HG03342 (cell line): ENCODE measurements at regions not wholly inside any gene's neighbourhood (a gene's known extent, or its start where the extent isn't known, plus 50 kb on each side); places are given as distances from the start of the nearest gene placed in this dataset.
"Not testable (repeated sequence)": the region's sequence is repeated elsewhere in the genome, so short reads cannot be mapped to it uniquely, and the experiment has no call there.

ENCODE experiments used
- ATAC-seq: cut with Tn5 transposase; IDR thresholded peaks from one replicate; pipeline ENCODE4 v1.9.1; 2021; ENCODE audit warnings: mild to moderate bottlenecking, moderate library complexity; ENCODE audit not compliant: unreplicated experiment

DNA sequence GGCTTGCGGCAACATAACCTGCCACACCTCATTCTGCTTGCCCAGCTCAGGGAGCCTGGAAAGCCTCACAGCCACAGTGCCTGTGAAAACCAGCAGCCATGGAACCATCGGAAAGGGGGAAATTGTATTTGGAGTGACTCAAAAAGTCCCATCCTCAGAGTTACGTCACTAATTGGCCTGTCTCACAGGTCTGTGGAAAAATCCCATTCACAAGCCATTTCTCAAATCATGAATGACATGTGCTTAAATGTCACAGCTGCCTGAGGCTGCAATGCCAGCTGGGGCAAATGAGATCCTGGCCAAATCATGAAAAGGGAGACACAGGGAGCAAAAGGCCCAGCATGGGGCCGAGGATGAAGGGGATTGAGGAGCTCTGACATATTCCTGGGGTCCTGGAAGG lies 486.9 kb upstream of the RAB6C start:
- no peak for ATAC-seq

DNA sequence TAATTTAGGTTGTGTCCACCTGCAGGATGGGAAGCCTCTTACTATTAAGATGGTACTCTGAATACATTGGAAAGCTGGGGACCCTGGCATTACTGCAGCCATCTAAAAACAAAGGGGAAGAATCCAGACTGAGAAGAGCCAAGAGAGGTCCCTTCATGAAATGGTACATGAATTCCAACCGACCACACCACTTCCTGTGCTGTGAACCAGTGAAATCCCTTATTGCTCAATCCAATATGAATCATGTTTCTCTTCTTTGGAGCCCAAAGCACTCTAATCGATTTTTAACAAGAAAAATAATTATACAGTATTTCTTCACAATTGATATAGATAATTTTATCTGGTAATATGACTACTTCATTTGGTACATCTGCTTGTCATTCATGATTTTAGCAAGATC lies 479.7 kb upstream of the RAB6C start:
- ATAC-seq: no peak

- ATAC-seq: no peak
Observed at GRCh38 chr2:129502781-129503180, 476.7 kb upstream of the RAB6C start.

- no peak for ATAC-seq
Observed at GRCh38 chr2:129504646-129505045, 474.8 kb upstream of the RAB6C start.

GRCh38 chr2:129518937-129519336 lies 460.5 kb upstream of the RAB6C start:
- no peak for ATAC-seq

DNA sequence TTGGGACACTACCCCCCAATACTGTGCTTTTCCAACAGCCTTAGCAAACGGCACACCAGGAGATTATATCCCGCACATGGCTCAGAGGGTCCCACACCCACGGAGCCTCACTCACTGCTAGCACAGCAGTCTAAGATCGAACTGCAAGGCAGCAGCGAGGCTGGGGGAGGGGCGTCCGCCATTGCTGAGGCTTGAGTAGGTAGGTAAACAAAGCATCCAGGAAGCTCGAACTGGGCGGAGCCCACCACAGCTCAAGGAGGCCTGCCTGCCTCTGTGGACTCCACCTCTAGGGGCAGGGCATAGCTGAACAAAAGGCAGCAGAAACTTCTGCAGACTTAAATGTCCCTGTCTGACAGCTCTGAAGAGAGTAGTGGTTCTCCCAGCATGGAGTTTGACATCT lies 447.3 kb upstream of the RAB6C start:
- not testable (repeated sequence) for ATAC-seq

GRCh38 chr2:129548880-129549279 lies 430.6 kb upstream of the RAB6C start:
- no peak for ATAC-seq

- no peak for ATAC-seq
Observed at GRCh38 chr2:129550536-129550935, 428.9 kb upstream of the RAB6C start.

DNA sequence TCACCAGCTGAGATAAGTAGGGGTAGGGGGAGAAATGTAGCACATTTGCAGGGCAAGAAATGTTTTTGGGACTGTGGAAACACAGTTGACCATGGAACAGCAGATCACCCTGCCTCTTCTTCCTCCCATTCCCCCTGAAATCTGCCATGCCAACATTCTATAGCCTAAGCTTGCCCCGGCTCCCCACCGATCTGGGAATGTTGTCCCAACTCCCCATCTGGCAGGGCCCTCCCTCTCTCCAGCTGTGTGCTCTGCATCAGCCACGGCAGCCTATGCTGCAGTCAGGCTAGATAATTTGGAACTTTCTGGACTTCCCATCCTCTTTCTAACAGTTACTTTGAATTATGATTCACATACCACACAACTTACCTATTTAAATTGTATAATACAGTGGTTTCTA lies 425.1 kb upstream of the RAB6C start:
- no peak for ATAC-seq

DNA sequence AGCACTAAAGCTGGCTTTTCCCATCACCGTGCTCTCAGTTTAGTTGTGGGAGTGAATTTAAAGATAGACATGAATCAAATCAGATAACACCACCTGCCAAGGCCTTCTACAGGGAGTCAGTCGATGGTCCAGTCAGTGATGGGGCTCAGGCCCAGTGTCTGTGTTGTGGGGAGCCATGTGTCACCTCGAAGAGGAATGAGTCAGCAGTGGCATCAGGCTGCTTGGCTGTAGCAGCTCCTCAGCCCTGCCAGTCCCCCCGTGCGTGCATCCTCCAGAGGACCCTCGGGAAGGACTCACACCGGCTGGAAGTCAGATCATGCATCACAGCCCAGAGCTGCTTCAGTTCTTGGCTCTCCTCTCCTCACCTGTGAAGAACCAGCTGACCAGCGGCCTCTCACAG lies 420.4 kb upstream of the RAB6C start:
- no peak for ATAC-seq

GRCh38 chr2:129565551-129566109 lies 413.8 kb upstream of the RAB6C start:
- ATAC-seq: no peak

DNA sequence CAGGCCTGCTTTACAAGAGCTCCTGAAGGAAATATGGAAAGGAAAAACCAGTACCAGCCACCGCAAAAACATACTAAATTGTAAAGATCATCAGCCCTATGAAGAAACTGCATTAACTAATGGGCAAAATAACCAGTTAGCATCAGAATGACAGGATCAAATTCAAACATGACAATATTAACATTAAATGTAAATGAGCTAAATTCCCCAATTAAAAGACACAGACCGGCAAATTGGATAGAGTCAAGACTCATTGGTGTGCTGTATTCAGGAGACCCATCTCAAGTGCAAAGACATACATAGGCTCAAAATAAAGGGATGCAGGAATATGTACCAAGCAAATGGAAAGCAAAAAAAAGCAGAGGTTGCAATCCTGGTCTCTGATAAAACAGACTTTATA lies 408.7 kb upstream of the RAB6C start:
- not testable (repeated sequence) for ATAC-seq

GRCh38 chr2:129575431-129575830 lies 404.0 kb upstream of the RAB6C start:
- ATAC-seq: no peak

GRCh38 chr2:129575880-129576279 lies 403.6 kb upstream of the RAB6C start:
- no peak for ATAC-seq

- no peak for ATAC-seq
Observed at GRCh38 chr2:129580001-129580400, 399.5 kb upstream of the RAB6C start.

DNA sequence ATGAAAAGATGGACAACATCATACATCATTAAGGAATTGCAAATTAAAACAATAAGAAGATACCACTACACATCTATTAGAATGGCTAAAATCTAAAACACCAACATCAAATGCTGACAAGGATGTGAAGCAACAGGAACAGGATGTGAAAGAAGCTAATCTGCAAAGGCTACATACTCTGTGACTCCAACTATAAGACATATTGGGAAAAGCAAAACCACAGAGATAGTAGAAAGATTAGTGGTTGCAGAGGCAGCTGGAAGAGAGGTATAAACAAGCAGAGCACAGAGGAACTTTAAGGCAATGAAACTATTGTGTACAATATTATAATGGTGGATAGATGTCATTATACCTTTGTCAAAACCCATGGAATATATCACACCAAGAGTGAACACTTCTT lies 393.7 kb upstream of the RAB6C start:
- ATAC-seq: no peak

DNA sequence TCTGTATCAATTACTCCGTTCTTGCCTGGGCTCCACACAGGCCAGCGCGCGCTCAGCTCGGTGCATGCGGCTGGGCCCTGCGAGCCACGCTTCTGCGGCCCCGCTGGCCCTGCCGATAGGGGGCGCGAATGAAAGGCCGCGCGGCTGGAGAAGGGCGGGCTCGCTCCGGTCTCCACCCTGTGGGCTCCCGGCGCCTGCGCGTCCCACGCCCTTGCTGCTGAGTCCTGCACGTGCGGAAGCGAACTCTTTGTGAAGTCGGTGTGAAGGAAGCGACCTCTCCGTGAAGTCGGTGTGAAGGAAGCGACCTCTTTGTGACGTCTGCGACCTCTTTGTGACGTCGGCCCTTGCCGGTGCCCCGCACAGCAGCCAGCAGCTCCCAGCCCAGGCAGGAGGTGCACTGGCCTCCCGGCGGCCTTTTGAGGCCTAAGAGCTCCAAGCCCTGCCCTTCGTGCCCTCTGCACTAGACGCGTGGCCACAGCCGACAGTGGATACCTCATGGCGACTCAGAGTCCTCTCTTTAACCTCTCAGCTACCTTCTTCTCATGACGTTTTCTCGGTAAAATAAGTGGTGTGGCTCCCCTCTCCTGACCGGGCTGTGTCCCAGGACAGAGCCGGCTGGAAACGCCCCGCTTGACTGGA lies 391.9 kb upstream of the RAB6C start:
- no peak for ATAC-seq

- ATAC-seq: no peak
Observed at GRCh38 chr2:129604560-129604959, 374.9 kb upstream of the RAB6C start.

DNA sequence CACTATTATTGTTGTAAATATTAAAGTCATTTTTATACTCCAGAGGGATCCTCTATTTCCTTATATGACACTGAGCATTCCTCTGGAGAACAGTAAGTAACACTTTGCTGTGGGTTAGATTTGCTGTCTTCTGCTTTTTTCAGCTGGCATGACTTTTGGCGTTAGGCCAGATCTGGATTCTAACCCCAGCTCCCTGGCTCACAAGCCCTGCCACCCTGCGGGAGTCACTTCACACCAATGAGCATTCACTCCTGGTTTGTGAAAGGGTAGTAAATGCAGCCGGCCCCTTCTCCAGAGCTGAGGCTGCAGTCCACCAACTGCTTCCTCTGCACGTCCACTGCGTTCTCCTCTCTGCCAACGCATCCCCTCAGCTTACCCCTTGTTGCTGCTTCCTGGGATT lies 373.8 kb upstream of the RAB6C start:
- ATAC-seq: no peak

GRCh38 chr2:129606496-129607270 lies 372.8 kb upstream of the RAB6C start:
- ATAC-seq: no peak

DNA sequence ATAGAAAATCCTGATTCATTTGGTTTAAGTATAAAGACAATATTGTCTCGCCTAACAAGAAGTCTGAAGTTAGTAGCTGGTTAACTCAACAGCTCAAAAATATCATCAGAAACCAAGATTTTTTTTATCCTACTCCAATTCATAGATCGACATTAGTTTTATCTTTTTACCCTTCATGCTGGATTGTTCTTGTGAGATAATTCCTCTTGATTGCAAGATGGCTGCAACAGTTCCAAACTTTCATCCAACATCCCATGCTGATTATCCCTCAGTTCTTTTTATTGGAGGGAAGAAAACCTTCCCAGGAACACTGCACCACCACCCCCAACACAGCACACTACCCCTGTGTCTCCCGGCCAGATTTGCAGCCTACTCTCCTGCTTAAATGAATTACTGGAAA lies 370.2 kb upstream of the RAB6C start:
- no peak for ATAC-seq

DNA sequence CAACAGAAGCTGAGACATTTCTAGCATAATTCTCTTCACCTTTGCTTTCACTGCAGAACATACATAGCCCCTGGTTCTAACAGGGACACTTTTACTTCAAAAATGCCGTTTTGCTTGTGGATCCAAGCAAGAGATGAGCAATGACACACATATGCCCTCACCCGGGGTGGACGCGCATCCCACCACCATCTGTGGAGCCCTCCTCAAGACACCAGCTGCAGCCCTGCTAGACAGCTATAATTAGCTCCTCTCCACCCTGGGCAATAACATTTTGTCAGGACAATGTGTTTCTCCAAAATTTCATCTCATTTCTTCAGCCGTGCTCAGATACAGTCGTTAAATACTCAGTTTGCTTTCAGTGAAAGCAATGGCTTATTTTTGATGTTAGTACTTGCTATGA lies 368.7 kb upstream of the RAB6C start:
- no peak for ATAC-seq
